ENCODE measurements at regions not wholly inside any gene's neighbourhood (a gene's known extent, or its start where the extent isn't known, plus 50 kb on each side); places are given as distances from the start of the nearest gene placed in this dataset.

DNA sequence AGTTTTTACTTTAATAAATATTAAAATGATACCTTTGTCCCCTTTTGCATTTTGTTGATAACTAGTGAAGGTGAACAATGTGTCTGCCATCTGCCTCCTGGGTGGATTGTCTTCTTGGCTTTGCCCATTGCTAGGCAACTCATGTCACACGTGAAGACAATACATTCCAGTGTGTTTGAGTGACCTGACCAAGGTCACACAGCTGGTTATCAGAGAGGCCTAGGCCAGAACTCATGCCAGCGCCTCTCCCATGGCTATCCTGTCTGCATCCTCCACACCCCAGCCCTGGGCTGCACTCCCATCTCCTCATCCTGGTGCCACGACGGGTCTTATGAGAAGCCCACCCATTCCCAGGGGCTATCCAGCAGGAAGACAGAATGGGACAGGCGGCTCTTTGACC lies 108.7 kb downstream of the PLCE1 start:
- TF ChIP-seq, protein P1, sequence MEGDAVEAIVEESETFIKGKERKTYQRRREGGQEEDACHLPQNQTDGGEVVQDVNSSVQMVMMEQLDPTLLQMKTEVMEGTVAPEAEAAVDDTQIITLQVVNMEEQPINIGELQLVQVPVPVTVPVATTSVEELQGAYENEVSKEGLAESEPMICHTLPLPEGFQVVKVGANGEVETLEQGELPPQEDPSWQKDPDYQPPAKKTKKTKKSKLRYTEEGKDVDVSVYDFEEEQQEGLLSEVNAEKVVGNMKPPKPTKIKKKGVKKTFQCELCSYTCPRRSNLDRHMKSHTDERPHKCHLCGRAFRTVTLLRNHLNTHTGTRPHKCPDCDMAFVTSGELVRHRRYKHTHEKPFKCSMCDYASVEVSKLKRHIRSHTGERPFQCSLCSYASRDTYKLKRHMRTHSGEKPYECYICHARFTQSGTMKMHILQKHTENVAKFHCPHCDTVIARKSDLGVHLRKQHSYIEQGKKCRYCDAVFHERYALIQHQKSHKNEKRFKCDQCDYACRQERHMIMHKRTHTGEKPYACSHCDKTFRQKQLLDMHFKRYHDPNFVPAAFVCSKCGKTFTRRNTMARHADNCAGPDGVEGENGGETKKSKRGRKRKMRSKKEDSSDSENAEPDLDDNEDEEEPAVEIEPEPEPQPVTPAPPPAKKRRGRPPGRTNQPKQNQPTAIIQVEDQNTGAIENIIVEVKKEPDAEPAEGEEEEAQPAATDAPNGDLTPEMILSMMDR (IDR thresholded peaks at IDR 0.05) = no peak
- no peak for TF ChIP-seq GABPB1 (CRISPR knock-in tag; IDR thresholded peaks at IDR 0.05)
- no peak for TF ChIP-seq TCF7 (CRISPR knock-in tag; IDR thresholded peaks at IDR 0.05; ENCODE audit: low read depth)
- no peak for TF ChIP-seq MXD4 (CRISPR knock-in tag; IDR thresholded peaks at IDR 0.05; ENCODE audit: borderline replicate concordance)
- no peak for TF ChIP-seq TEAD4 (CRISPR knock-in tag; IDR thresholded peaks at IDR 0.05)
- TF ChIP-seq CREM (CRISPR knock-in tag; IDR thresholded peaks at IDR 0.05) = no peak
- TF ChIP-seq, protein P2, sequence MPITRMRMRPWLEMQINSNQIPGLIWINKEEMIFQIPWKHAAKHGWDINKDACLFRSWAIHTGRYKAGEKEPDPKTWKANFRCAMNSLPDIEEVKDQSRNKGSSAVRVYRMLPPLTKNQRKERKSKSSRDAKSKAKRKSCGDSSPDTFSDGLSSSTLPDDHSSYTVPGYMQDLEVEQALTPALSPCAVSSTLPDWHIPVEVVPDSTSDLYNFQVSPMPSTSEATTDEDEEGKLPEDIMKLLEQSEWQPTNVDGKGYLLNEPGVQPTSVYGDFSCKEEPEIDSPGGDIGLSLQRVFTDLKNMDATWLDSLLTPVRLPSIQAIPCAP (CRISPR knock-in tag; IDR thresholded peaks at IDR 0.05) = no peak
- no peak for TF ChIP-seq ZBTB21 (CRISPR knock-in tag; IDR thresholded peaks at IDR 0.05; ENCODE audit: borderline replicate concordance)
- no peak for TF ChIP-seq FOXK1 (CRISPR knock-in tag; IDR thresholded peaks at IDR 0.05)

Measured in WTC11 (cell line).